CD4-positive, alpha-beta T cell (primary cell): ENCODE measurements at regions not wholly inside any gene's neighbourhood (a gene's known extent, or its start where the extent isn't known, plus 50 kb on each side); places are given as distances from the start of the nearest gene placed in this dataset.

Source experiments
- ATAC-seq: fragments of 200-7000 bp; cut with Tn5 transposase; one replicate; pipeline ENCODE4 v1.10.0; 2022; ENCODE audit warnings: mild to moderate bottlenecking; ENCODE audit not compliant: poor library complexity
- CTCF ChIA-PET: fragments of 350-600 bp; sonication (Branson Sonifier 250); formaldehyde crosslinking; loops from one replicate; lab custom pipeline; 2021; ENCODE audit warnings: antibody characterized with exemption, inconsistent platforms; lab: Charles Lee
- POLR2A ChIA-PET: fragments of 350-600 bp; sonication (Branson Sonifier 250); formaldehyde crosslinking; loops from one replicate; lab custom pipeline; 2021; ENCODE audit warnings: antibody characterized with exemption, inconsistent platforms; lab: Charles Lee
- DNase-seq, 14 experiments: peaks; one replicate each; pipeline ENCODE4 v3.0.0-alpha.2; 2013 to 2020; ENCODE audit warnings: mixed read lengths in 2 of 14
- H3K27ac ChIP-seq, 2 donors: one replicate each; pipeline versions ENCODE4 v1.5.1 to v1.7.0; 2013; ENCODE audit warnings: low read length in 2 of 2, low read depth in 1 of 2, mild to moderate bottlenecking in 1 of 2
- H3K27me3 ChIP-seq, 2 experiments: 1 replicate in 1 of 2; 2 replicates in 1 of 2; pipeline versions ENCODE4 v1.6.1 to v1.7.0; 2013; ENCODE audit warnings: low read length in 2 of 2, control low read depth in 1 of 2, mild to moderate bottlenecking in 1 of 2, moderate library complexity in 1 of 2; ENCODE audit not compliant: insufficient read depth in 2 of 2, control insufficient read depth in 1 of 2
- H3K36me3 ChIP-seq: one replicate; pipeline ENCODE4 v1.6.1; 2013; ENCODE audit warnings: low read length, control low read depth; ENCODE audit not compliant: insufficient read depth
- H3K4me1 ChIP-seq: one replicate; pipeline ENCODE4 v1.6.1; 2013; ENCODE audit warnings: low read length, control low read depth; ENCODE audit not compliant: insufficient read depth
- H3K4me3 ChIP-seq: one replicate; pipeline ENCODE4 v1.5.1; 2013; ENCODE audit warnings: mild to moderate bottlenecking, low read length, moderate library complexity
- H3K9me3 ChIP-seq, 2 experiments: 1 replicate in 1 of 2; 2 replicates in 1 of 2; pipeline versions ENCODE4 v1.6.1 to v1.7.0; 2013; ENCODE audit warnings: low read length in 2 of 2, mild to moderate bottlenecking in 2 of 2, control low read depth in 1 of 2, moderate library complexity in 1 of 2; ENCODE audit not compliant: control insufficient read depth in 1 of 2, insufficient read depth in 1 of 2
- H3K27ac Mint-ChIP-seq: one replicate; pipeline ENCODE4 v1.8.0; 2020; ENCODE audit warnings: mixed read lengths
- H3K27me3 Mint-ChIP-seq: one replicate; pipeline ENCODE4 v1.8.0; 2021; ENCODE audit warnings: mixed read lengths
- H3K36me3 Mint-ChIP-seq: one replicate; pipeline ENCODE4 v1.8.0; 2021; ENCODE audit warnings: low read depth, mixed read lengths
- H3K4me1 Mint-ChIP-seq: one replicate; pipeline ENCODE4 v1.8.0; 2021; ENCODE audit warnings: low read depth, mixed read lengths
- H3K4me3 Mint-ChIP-seq: one replicate; pipeline ENCODE4 v1.8.0; 2020; ENCODE audit warnings: mild to moderate bottlenecking, mixed read lengths
- H3K9me3 Mint-ChIP-seq: one replicate; pipeline ENCODE4 v1.8.0; 2020; ENCODE audit warnings: mixed read lengths
- intact Hi-C, 2 experiments: fragments of 100-400 bp; cut with DNase I in 1 of 2; cut with micrococcal nuclease in 1 of 2; formaldehyde crosslinking; loops; one replicate each; pipeline versions ENCODE4 v1.15.1 to v1.9.0; 2023 to 2025; cut with DNase I, micrococcal nuclease
- TF ChIP-seq, protein P1 (sequence below): fragments of 200-600 bp; IDR thresholded peaks from one replicate; pipeline ENCODE4 v1.8.0; 2022; ENCODE audit warnings: antibody characterized with exemption, mild to moderate bottlenecking

DNA sequence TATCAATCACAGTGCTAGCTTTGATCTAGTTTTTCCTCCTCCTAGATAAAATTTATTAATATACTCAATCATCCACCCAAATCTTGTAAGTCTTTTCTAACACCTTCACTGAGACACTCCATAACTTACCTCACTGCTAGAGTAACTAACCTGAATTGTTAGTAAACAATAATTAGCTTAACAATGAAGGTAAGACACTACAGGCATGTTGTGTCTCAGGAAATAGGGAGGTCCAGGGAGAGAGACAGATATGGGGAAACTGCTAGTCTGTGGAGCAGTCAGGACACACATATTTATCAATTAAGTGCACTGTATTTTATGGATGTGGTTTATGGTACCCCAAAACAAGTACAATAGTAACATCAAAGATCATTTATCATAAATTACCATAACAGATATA, 94.2 kb upstream of the SSTR1 start:
- TF ChIP-seq, protein P1, sequence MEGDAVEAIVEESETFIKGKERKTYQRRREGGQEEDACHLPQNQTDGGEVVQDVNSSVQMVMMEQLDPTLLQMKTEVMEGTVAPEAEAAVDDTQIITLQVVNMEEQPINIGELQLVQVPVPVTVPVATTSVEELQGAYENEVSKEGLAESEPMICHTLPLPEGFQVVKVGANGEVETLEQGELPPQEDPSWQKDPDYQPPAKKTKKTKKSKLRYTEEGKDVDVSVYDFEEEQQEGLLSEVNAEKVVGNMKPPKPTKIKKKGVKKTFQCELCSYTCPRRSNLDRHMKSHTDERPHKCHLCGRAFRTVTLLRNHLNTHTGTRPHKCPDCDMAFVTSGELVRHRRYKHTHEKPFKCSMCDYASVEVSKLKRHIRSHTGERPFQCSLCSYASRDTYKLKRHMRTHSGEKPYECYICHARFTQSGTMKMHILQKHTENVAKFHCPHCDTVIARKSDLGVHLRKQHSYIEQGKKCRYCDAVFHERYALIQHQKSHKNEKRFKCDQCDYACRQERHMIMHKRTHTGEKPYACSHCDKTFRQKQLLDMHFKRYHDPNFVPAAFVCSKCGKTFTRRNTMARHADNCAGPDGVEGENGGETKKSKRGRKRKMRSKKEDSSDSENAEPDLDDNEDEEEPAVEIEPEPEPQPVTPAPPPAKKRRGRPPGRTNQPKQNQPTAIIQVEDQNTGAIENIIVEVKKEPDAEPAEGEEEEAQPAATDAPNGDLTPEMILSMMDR, result no peak
- Mint-ChIP-seq H3K36me3 (no peaks in the 10 kb centered on the region), H3K27ac (no peak overlapping the region), H3K4me1 (no peaks in the 10 kb centered on the region), H3K4me3 (no peak overlapping the region), H3K9me3 (no peaks in the 10 kb centered on the region), H3K27me3 (no peaks in the 10 kb centered on the region)
- intact Hi-C loops, result no loop called here
- no peak overlapping the region for H3K4me3 ChIP-seq
- POLR2A ChIA-PET, result no interaction called here
- no peak overlapping the region for H3K27ac ChIP-seq
- H3K36me3 ChIP-seq, result no peaks in the 10 kb centered on the region
- ATAC-seq (no peak), DNase-seq (no peak)
- CTCF ChIA-PET, result no interaction called here
- H3K4me1 ChIP-seq, result no peaks in the 10 kb centered on the region
- H3K9me3 ChIP-seq, result peaks cover 0 to 3% of the 10 kb centered on the region in 2 experiments
- no peaks in the 10 kb centered on the region for H3K27me3 ChIP-seq

DNA sequence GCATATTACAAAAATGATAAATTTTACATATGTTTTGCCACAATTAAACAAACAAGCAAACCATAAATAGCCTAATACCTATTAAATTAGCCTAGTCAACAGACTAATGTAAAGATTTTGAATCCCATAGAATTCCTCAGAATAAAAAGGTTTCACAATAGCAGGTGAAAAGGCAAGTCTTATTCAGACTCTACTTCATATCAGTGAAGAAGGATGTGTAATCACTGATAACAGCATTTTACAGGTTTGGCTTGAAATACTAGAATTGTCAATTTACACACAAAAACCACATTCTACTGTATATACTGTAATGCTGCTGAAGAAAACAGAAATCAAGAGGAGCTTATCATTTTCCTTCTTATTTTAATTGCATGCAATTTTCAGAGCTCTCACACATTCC, 90.8 kb upstream of the SSTR1 start:
- intact Hi-C loops, result no loop called here
- no peak overlapping the region for H3K27ac Mint-ChIP-seq
- CTCF ChIA-PET, result no interaction called here
- no peak overlapping the region for H3K4me3 ChIP-seq
- no peaks in the 10 kb centered on the region for H3K27me3 ChIP-seq
- POLR2A ChIA-PET, result no interaction called here
- no peaks in the 10 kb centered on the region for H3K9me3 Mint-ChIP-seq
- no peaks in the 10 kb centered on the region for H3K27me3 Mint-ChIP-seq
- no peak for ATAC-seq
- no peak for DNase-seq
- no peaks in the 10 kb centered on the region for H3K36me3 Mint-ChIP-seq
- H3K4me1 Mint-ChIP-seq, result peaks cover 8% of the 10 kb centered on the region
- TF ChIP-seq, protein P1, result no peak
- no peak overlapping the region for H3K27ac ChIP-seq
- H3K4me3 Mint-ChIP-seq, result no peak overlapping the region
- no peaks in the 10 kb centered on the region for H3K36me3 ChIP-seq
- H3K9me3 ChIP-seq, result peaks cover 0 to 3% of the 10 kb centered on the region in 2 experiments
- peaks cover 3% of the 10 kb centered on the region for H3K4me1 ChIP-seq

DNA sequence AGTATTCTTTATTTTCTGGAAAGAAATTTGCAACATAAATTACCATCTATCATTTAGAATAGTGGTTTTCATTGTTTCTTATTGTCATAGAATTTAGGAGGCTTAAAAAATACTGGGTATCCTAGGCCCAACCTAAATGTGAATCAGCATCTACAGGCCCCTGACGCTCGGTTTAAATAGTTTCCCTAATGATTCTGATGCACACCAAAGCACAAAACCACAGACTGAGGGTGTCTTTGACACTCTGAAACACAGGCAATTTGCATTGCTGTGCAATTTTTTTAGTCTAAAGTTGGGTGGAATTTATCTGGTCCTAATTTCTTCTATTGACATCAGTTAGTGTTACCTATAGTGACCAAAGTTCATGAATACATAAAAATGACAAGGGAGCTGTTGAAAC, 87.6 kb upstream of the SSTR1 start:
- H3K4me1 Mint-ChIP-seq, result peaks cover 17% of the 10 kb centered on the region
- H3K27ac Mint-ChIP-seq, result no peak overlapping the region
- peaks cover 0 to 3% of the 10 kb centered on the region in 2 experiments for H3K9me3 ChIP-seq
- H3K36me3 Mint-ChIP-seq, result no peaks in the 10 kb centered on the region
- ATAC-seq, result no peak
- H3K4me1 ChIP-seq, result peaks cover 7% of the 10 kb centered on the region
- peak in 1 of 14 experiments; percentile 41 for DNase-seq
- no peak overlapping the region for H3K4me3 ChIP-seq
- no peaks in the 10 kb centered on the region for H3K27me3 Mint-ChIP-seq
- CTCF ChIA-PET, result no interaction called here
- TF ChIP-seq, protein P1, result no peak
- no peaks in the 10 kb centered on the region for H3K9me3 Mint-ChIP-seq
- no peak overlapping the region for H3K4me3 Mint-ChIP-seq
- H3K36me3 ChIP-seq, result no peaks in the 10 kb centered on the region
- intact Hi-C loops, result no loop called here
- POLR2A ChIA-PET, result no interaction called here
- H3K27ac ChIP-seq, result no peak overlapping the region
- H3K27me3 ChIP-seq, result no peaks in the 10 kb centered on the region
